IPS-20b (cell line): ENCODE measurements at regions not wholly inside any gene's neighbourhood (a gene's known extent, or its start where the extent isn't known, plus 50 kb on each side); places are given as distances from the start of the nearest gene placed in this dataset.

Experiments
- H3K27ac ChIP-seq: one replicate; pipeline ENCODE4 v1.5.1; 2013; ENCODE audit warnings: low read length
- H3K27me3 ChIP-seq: 2 replicates; pipeline ENCODE4 v1.6.1; 2013; ENCODE audit warnings: mild to moderate bottlenecking, low read length, inconsistent platforms; ENCODE audit not compliant: insufficient read depth
- H3K36me3 ChIP-seq: 2 replicates; pipeline ENCODE4 v1.6.1; 2013; ENCODE audit warnings: low read depth, mild to moderate bottlenecking, inconsistent platforms, low read length, moderate library complexity; ENCODE audit not compliant: insufficient read depth
- H3K4me1 ChIP-seq: 2 replicates; pipeline ENCODE4 v1.6.1; 2013; ENCODE audit warnings: mild to moderate bottlenecking, control low read depth, inconsistent platforms, low read length, moderate library complexity; ENCODE audit not compliant: insufficient read depth
- H3K4me3 ChIP-seq: 2 replicates; pipeline ENCODE4 v1.5.1; 2013; ENCODE audit warnings: mild to moderate bottlenecking, low read length, inconsistent platforms
- H3K9ac ChIP-seq: 2 replicates; pipeline ENCODE4 v1.6.1; 2013; ENCODE audit warnings: low read depth, mild to moderate bottlenecking, inconsistent platforms, low read length, moderate library complexity
- H3K9me3 ChIP-seq: 2 replicates; pipeline ENCODE4 v1.6.1; 2013; ENCODE audit warnings: mild to moderate bottlenecking, low read depth, low read length, inconsistent platforms; ENCODE audit not compliant: insufficient read depth

DNA sequence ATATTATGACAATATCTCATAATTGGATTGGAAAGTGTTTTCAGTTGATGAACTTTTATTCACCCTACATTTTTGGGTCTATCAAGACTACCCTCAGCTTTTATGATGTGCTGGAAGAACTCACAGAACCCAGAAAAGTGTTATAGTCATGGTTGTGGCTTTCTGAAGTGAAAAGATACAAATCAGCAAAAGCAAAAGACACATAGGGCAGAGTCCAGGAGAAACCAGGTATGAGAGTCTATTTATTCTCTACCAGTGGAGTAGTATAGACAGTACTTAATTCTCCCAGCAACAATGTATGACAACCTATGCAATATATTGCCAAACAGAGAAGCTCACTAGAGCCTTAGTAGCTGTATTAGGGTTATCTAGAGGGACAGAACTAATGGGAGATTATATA lies 280.4 kb upstream of the TTC14 start:
- H3K27me3 ChIP-seq, result no peaks in the 10 kb centered on the region
- no peak overlapping the region for H3K4me3 ChIP-seq
- H3K9me3 ChIP-seq, result no peaks in the 10 kb centered on the region
- H3K27ac ChIP-seq, result no peak overlapping the region
- no peaks in the 10 kb centered on the region for H3K36me3 ChIP-seq
- no peak overlapping the region for H3K9ac ChIP-seq
- no peaks in the 10 kb centered on the region for H3K4me1 ChIP-seq

DNA sequence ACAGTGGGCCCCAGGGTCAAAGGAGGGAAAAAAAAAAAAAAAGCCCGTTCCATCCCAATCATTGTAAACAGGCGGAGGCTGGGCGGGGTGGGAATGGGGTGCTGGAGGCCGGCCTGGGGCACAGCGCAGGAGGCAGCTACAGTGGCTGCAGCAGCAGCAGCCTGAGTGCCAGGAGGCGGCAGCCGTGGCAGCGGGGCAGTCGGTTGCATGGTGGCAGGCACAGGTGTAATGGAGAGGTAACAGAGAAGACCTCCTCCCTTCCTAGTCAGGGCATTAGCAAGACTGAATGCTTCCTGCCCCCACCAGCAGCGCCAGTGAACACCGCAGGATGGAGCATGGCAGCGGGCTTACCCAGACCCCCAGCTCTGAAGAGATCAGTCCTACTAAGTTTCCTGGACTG lies 279.1 kb upstream of the TTC14 start:
- no peaks in the 10 kb centered on the region for H3K4me1 ChIP-seq
- no peaks in the 10 kb centered on the region for H3K9me3 ChIP-seq
- H3K9ac ChIP-seq, result no peak overlapping the region
- no peak overlapping the region for H3K27ac ChIP-seq
- no peaks in the 10 kb centered on the region for H3K36me3 ChIP-seq
- H3K4me3 ChIP-seq, result no peak overlapping the region
- H3K27me3 ChIP-seq, result no peaks in the 10 kb centered on the region

DNA sequence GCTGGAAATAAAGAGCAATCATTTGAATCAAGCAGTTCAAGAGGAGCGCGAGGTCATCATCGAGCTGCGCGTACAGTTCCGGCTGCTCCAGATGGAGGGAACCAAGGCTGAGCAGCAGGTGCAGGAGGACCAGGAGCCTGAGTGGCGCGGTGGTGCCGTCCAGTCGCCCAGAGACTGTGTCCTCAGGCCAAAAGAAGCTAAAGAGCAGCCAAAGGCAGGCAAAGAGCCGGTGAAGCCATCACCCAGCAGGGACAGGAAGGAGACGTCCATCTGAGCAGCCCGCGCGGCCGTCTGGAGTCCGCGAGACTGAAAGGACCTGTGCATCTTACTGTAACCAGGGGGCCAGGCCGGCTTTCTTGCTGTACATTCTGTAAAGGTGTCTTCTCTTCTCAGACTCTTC lies 277.2 kb upstream of the TTC14 start:
- Histone ChIP-seq H3K27me3 (no peaks in the 10 kb centered on the region), H3K9ac (no peak overlapping the region), H3K4me1 (no peaks in the 10 kb centered on the region; the same call in 1 of the 2 replicates), H3K36me3 (no peaks in the 10 kb centered on the region), H3K9me3 (no peaks in the 10 kb centered on the region), H3K4me3 (no peak overlapping the region), H3K27ac (no peak overlapping the region)

DNA sequence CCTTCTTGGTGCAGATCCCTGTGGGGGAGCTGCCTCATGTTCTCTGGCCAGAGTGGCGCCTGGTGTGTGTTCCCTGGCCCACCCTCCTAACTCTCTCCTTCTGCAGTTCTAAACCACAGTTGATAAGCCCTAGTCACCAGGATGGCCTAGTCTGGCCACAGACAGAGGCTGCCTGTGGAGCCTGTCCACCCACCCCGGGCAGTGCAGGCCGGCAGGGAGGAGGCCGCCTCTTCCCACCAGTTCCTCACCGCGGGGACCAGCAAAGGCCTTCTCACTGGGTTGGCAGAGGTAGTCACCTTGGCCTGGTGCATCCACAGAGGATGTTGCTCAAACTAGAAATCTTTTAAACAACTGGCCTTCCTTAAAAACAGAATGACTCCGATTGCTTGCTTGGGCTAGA lies 276.4 kb upstream of the TTC14 start:
- Histone ChIP-seq H3K27ac (no peak overlapping the region), H3K27me3 (no peaks in the 10 kb centered on the region)

DNA sequence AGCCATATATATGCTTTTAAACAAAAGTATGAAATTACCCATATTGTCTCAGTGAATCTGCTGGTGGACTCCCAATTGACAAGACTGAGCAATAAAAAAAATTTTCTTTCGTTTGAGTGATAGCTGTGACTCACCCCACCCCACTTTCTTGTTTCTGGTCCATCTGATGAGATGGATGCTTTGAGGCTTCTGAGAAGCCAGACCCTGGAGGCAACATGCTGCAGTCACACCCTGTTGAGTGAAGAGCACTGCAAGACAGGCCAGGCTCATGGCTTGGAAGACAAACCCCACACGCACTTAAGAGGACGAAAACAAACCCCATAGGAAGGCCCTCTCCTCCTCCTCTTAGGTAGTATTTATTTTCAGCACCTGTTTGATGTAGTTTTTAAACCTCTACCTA lies 276.0 kb upstream of the TTC14 start:
- H3K4me3 ChIP-seq, result no peak overlapping the region
- H3K4me1 ChIP-seq, result no peaks in the 10 kb centered on the region; the same call in 1 of the 2 replicates
- H3K9me3 ChIP-seq, result no peaks in the 10 kb centered on the region
- H3K9ac ChIP-seq, result no peak overlapping the region
- no peaks in the 10 kb centered on the region for H3K36me3 ChIP-seq
- no peaks in the 10 kb centered on the region for H3K27me3 ChIP-seq
- no peak overlapping the region for H3K27ac ChIP-seq

More for the DNA sequence above, 276.4 kb upstream of the TTC14 start:
- Histone ChIP-seq H3K36me3 (no peaks in the 10 kb centered on the region), H3K9ac (no peak overlapping the region), H3K9me3 (no peaks in the 10 kb centered on the region), H3K4me1 (no peaks in the 10 kb centered on the region; the same call in 1 of the 2 replicates), H3K4me3 (no peak overlapping the region)

DNA sequence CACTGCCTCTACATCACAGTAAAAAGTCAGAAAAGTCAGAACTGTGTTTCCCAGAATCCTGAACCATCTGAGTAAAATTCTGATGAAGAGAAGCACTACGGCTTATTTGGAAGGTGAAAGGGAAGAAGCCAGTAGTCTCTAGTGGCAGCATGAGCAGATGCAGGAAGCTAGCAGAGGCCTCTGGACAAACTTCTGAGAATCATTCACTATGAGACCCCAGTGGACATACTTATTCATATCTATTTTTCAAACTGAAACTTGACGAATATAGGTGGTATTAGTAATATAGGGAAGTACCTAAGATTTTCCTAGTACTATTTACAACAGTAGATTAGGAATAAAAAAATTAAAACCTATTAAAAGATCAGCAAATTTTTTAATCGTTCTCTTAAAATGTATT lies 272.8 kb upstream of the TTC14 start:
- Histone ChIP-seq H3K27ac (no peak overlapping the region), H3K27me3 (no peaks in the 10 kb centered on the region), H3K9ac (no peak overlapping the region), H3K4me1 (no peaks in the 10 kb centered on the region; the same call in 1 of the 2 replicates), H3K9me3 (no peaks in the 10 kb centered on the region), H3K4me3 (no peak overlapping the region), H3K36me3 (no peaks in the 10 kb centered on the region)

DNA sequence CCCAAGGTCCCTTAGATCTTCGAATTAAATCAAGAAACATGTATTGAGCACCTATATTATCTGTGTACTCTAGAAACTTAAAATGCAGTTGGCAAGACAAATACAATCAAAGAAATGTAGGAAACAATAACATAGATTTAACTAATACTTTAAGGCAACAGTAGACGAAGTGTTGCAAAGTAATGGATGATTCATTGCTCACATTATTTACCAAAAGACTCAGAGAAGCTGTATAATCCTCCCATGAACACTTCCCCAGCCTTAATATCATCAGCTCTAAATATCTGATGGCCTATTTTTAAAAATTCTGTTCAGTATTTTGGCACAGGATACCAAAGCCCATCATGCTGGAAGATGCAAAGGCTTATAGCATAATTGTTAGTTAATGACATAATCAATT lies 272.1 kb upstream of the TTC14 start:
- Histone ChIP-seq H3K27ac (no peak overlapping the region), H3K9me3 (no peaks in the 10 kb centered on the region), H3K9ac (no peak overlapping the region), H3K36me3 (no peaks in the 10 kb centered on the region), H3K27me3 (no peaks in the 10 kb centered on the region), H3K4me1 (no peaks in the 10 kb centered on the region; the same call in 1 of the 2 replicates), H3K4me3 (no peak overlapping the region)

DNA sequence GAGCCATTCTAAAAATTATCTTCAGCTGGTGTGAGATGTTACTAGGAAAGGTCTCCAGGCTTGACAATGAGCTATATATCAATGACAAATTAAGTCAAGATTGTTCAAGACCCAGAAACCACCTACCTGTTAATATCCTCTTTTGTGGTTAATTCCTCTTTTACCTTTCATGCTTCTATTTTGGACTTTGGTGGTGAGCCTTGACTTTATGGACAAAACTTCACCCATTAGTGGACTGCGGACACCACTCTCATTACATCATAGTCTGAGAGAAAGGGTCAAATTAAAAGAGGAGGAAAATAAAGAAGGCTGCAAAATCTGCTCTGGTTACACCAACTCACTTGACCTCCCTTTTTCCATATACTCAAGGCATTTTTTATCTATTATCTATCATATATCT lies 271.5 kb upstream of the TTC14 start:
- no peaks in the 10 kb centered on the region for H3K9me3 ChIP-seq
- H3K4me3 ChIP-seq, result no peak overlapping the region
- no peaks in the 10 kb centered on the region for H3K27me3 ChIP-seq
- H3K36me3 ChIP-seq, result no peaks in the 10 kb centered on the region
- H3K4me1 ChIP-seq, result no peaks in the 10 kb centered on the region; the same call in 1 of the 2 replicates
- H3K27ac ChIP-seq, result no peak overlapping the region
- no peak overlapping the region for H3K9ac ChIP-seq

DNA sequence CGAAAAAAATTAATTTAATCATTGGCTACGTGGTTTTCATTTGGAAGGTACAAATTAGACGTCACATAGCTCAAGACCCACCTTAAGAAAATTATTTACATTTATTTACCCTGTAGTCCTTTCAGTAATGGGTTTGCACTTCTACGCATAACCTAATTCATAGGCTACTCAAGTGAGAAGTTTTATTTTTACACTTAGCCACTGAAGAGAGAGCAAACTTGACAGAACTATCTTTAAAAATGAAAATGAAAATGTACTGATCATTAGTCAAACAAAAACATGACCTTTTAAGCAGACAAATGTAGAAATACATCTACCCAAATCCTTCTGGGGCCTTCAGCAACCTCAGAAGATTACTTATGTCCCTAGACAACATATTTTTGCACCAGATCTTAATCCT lies 269.4 kb upstream of the TTC14 start:
- Histone ChIP-seq H3K27me3 (no peaks in the 10 kb centered on the region), H3K36me3 (no peaks in the 10 kb centered on the region), H3K9ac (no peak overlapping the region), H3K9me3 (no peaks in the 10 kb centered on the region), H3K4me1 (no peaks in the 10 kb centered on the region; the same call in 1 of the 2 replicates), H3K4me3 (no peak overlapping the region), H3K27ac (no peak overlapping the region)

DNA sequence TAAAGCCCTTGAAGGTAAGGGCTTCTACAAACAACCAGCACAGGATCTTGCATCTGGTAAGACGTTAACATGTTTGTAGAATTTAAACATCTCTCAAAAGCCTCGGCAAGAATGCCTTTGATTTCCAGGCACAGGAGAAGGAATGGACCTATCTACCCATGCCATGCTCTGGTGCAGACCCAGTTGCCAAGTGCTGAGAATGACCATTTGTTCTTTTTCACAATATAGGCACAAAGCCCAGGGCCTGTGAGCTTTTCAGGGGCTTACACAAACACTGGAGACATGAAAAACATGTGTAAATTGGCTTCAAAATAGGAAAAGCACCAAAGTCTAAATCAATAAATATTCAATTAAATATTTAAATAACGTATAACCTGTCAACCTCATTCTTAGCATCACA lies 266.9 kb upstream of the TTC14 start:
- Histone ChIP-seq H3K9ac (no peak overlapping the region), H3K27ac (no peak overlapping the region), H3K4me1 (no peaks in the 10 kb centered on the region; the same call in 1 of the 2 replicates), H3K27me3 (no peaks in the 10 kb centered on the region), H3K4me3 (no peak overlapping the region), H3K36me3 (no peaks in the 10 kb centered on the region), H3K9me3 (no peaks in the 10 kb centered on the region)

DNA sequence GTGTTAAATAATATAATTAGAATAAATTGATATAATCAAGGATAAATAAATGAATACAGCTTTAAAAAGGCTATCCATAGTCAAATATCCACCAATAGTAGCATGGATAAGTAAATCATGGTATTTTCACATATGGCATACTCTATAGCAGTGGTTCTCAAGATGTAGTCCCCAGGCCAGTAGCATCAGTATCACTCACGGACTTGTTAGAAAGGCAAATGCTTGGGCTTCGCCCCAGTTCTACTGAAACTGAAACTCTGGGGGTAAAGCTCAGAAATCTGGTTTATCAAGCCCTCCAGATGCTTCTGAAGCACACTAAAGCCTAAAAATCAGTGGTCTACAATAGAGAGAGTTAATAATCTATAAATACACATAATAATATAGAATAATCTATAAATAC lies 261.6 kb upstream of the TTC14 start:
- H3K9me3 ChIP-seq, result no peaks in the 10 kb centered on the region
- H3K36me3 ChIP-seq, result no peaks in the 10 kb centered on the region
- no peak overlapping the region for H3K9ac ChIP-seq
- H3K27ac ChIP-seq, result no peak overlapping the region
- H3K4me1 ChIP-seq, result no peaks in the 10 kb centered on the region
- H3K27me3 ChIP-seq, result no peaks in the 10 kb centered on the region
- no peak overlapping the region for H3K4me3 ChIP-seq

DNA sequence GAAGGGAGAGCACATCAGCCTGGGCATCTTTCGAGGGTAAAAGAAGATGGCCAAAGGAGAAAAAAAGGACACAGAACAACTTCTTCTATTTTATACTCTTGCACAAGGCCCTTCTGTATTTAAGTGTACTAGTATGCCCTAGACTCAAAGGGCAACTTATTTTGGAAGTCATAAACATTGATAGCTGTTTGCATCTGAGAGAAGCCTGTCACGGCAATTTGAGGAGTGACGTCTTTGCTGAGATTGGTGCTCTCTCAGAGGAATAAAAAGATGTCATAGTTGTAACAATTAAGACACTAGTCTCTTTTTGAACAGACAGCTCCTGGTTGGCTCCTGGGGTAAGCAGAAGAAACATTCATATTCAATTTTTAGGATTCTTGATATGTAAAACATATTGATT lies 260.4 kb upstream of the TTC14 start:
- Histone ChIP-seq H3K9me3 (no peaks in the 10 kb centered on the region), H3K27ac (no peak overlapping the region), H3K36me3 (no peaks in the 10 kb centered on the region), H3K4me1 (no peaks in the 10 kb centered on the region), H3K27me3 (no peaks in the 10 kb centered on the region), H3K4me3 (no peak overlapping the region), H3K9ac (no peak overlapping the region)

DNA sequence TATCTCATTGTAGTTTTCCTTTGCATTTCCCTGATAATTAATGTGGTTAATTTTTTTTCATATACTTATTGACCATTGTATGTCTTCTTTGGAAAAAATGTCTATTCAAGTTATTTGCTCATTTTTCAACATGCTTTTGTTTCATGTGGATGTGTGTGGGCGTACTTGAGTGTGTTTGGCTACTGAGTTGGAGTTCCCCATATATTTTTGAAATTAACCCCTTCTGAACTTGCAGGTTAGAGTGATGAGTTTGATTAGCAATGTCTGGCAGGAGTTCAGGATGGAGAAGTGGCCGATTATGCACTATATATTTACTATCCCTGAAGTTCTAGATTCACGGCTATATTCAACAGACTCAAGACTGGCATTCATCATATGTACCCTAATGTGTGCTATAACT lies 250.4 kb upstream of the TTC14 start:
- no peaks in the 10 kb centered on the region for H3K4me1 ChIP-seq
- no peaks in the 10 kb centered on the region for H3K36me3 ChIP-seq
- no peaks in the 10 kb centered on the region for H3K27me3 ChIP-seq
- no peak overlapping the region for H3K9ac ChIP-seq
- no peaks in the 10 kb centered on the region for H3K9me3 ChIP-seq
- no peak overlapping the region for H3K4me3 ChIP-seq
- H3K27ac ChIP-seq, result no peak overlapping the region
